ENCODE measurements at regions not wholly inside any gene's neighbourhood (a gene's known extent, or its start where the extent isn't known, plus 50 kb on each side); places are given as distances from the start of the nearest gene placed in this dataset.

GRCh38 chr13:85536706-85537105, 262.5 kb downstream of the SLITRK6 start:
- Histone ChIP-seq H3K27me3 (ENCODE audit: insufficient read depth, poor library complexity, severe bottlenecking) (no peaks in the 10 kb centered on the region), H3K27ac (replicated peaks) (no peak overlapping the region), H3K4me3 (replicated peaks; ENCODE audit: insufficient read depth, low read length) (no peak overlapping the region)
- no peak for DNase-seq (ENCODE audit: low read depth in 1 of 2, low spot score in 1 of 2)
- TF ChIP-seq CTCF (IDR thresholded peaks at IDR 0.05; ENCODE audit: insufficient read depth, low read length) (no peak), REST (IDR thresholded peaks at IDR 0.05; ENCODE audit: insufficient replicate concordance, low read depth) (no peak), POLR2AphosphoS5 (IDR thresholded peaks at IDR 0.05; ENCODE audit: low read depth) (no peak), GABPA (IDR thresholded peaks at IDR 0.05; ENCODE audit: low read depth) (no peak), SPI1 (IDR thresholded peaks at IDR 0.05; ENCODE audit: borderline replicate concordance, low read depth) (no peak)

- TF ChIP-seq CTCF (IDR thresholded peaks at IDR 0.05; ENCODE audit: insufficient read depth, low read length) (no peak), POLR2AphosphoS5 (IDR thresholded peaks at IDR 0.05; ENCODE audit: low read depth) (no peak), GABPA (IDR thresholded peaks at IDR 0.05; ENCODE audit: low read depth) (no peak), SPI1 (IDR thresholded peaks at IDR 0.05; ENCODE audit: borderline replicate concordance, low read depth) (no peak), REST (IDR thresholded peaks at IDR 0.05; ENCODE audit: insufficient replicate concordance, low read depth) (no peak)
- no peak for DNase-seq (ENCODE audit: low read depth in 1 of 2, low spot score in 1 of 2)
- no peaks in the 10 kb centered on the region for H3K27me3 ChIP-seq (ENCODE audit: insufficient read depth, poor library complexity, severe bottlenecking)
- no peak overlapping the region for H3K4me3 ChIP-seq (replicated peaks; ENCODE audit: insufficient read depth, low read length)
- H3K27ac ChIP-seq (replicated peaks), result no peak overlapping the region
Measured at GRCh38 chr13:85535316-85536084, 263.7 kb downstream of the SLITRK6 start.

GRCh38 chr13:85533911-85534310, 265.3 kb downstream of the SLITRK6 start:
- DNase-seq (ENCODE audit: low read depth in 1 of 2, low spot score in 1 of 2), result no peak

More at GRCh38 chr13:85533911-85534310, 265.3 kb downstream of the SLITRK6 start:
- H3K27me3 ChIP-seq (ENCODE audit: insufficient read depth, poor library complexity, severe bottlenecking), result no peaks in the 10 kb centered on the region
- H3K4me3 ChIP-seq (replicated peaks; ENCODE audit: insufficient read depth, low read length), result no peak overlapping the region
- no peak overlapping the region for H3K27ac ChIP-seq (replicated peaks)
- TF ChIP-seq SPI1 (IDR thresholded peaks at IDR 0.05; ENCODE audit: borderline replicate concordance, low read depth) (no peak), CTCF (IDR thresholded peaks at IDR 0.05; ENCODE audit: insufficient read depth, low read length) (no peak), POLR2AphosphoS5 (IDR thresholded peaks at IDR 0.05; ENCODE audit: low read depth) (no peak), GABPA (IDR thresholded peaks at IDR 0.05; ENCODE audit: low read depth) (no peak), REST (IDR thresholded peaks at IDR 0.05; ENCODE audit: insufficient replicate concordance, low read depth) (no peak)
